ENCODE measurements at regions not wholly inside any gene's neighbourhood (a gene's known extent, or its start where the extent isn't known, plus 50 kb on each side); places are given as distances from the start of the nearest gene placed in this dataset.

- no peaks in the 10 kb centered on the region for H4K20me1 ChIP-seq (ENCODE audit: insufficient read depth, low read length)
These were observed 250.7 kb downstream of the TBC1D4 start for GRCh38 chr13:75231235-75231634.

GRCh38 chr13:75226733-75227435, 255.1 kb downstream of the TBC1D4 start:
- H3K79me2 ChIP-seq (ENCODE audit: low read length): no peaks in the 10 kb centered on the region
- H2AFZ ChIP-seq (ENCODE audit: low read length): no peak overlapping the region
- H3K4me2 ChIP-seq (ENCODE audit: low read depth, low read length): no peak overlapping the region
- no peak overlapping the region for H3K27ac ChIP-seq (ENCODE audit: low read length)
- TF ChIP-seq EZH2 (optimal IDR thresholded peaks at IDR 0.05; ENCODE audit: low read depth, low read length): no peak
- TF ChIP-seq CTCF (IDR thresholded peaks at IDR 0.05; ENCODE audit: low read length): no peak
- no peak for TF ChIP-seq EZH2phosphoT487 (IDR thresholded peaks at IDR 0.05; ENCODE audit: low read length)
- no peaks in the 10 kb centered on the region for H3K9me2 ChIP-seq (replicated peaks; ENCODE audit: insufficient read depth, low read length)
- no peaks in the 10 kb centered on the region for H3F3A ChIP-seq (ENCODE audit: insufficient read depth, low read length)
- no peaks in the 10 kb centered on the region for H3K9me3 ChIP-seq (replicated peaks; ENCODE audit: insufficient read depth, low read length)
- no peaks in the 10 kb centered on the region for H3K4me1 ChIP-seq (ENCODE audit: low read length)
- H3K36me3 ChIP-seq (replicated peaks; ENCODE audit: insufficient read depth, low read length): no peaks in the 10 kb centered on the region
- H3K9ac ChIP-seq (ENCODE audit: low read length): no peak overlapping the region
- no peak overlapping the region for H3K4me3 ChIP-seq (ENCODE audit: low read length)
- H3K27me3 ChIP-seq (replicated peaks; ENCODE audit: insufficient read depth, low read length): no peaks in the 10 kb centered on the region
- no peaks in the 10 kb centered on the region for H4K20me1 ChIP-seq (ENCODE audit: insufficient read depth, low read length)
- no peak for DNase-seq

More at GRCh38 chr13:75231235-75231634, 250.7 kb downstream of the TBC1D4 start:
- no peak for DNase-seq
- Histone ChIP-seq H3K4me3 (ENCODE audit: low read length) (no peak overlapping the region), H3K9me3 (replicated peaks; ENCODE audit: insufficient read depth, low read length) (no peaks in the 10 kb centered on the region), H3K36me3 (replicated peaks; ENCODE audit: insufficient read depth, low read length) (no peaks in the 10 kb centered on the region), H3K4me1 (ENCODE audit: low read length) (no peaks in the 10 kb centered on the region), H3K9me2 (replicated peaks; ENCODE audit: insufficient read depth, low read length) (no peaks in the 10 kb centered on the region), H3K27ac (ENCODE audit: low read length) (no peak overlapping the region), H2AFZ (ENCODE audit: low read length) (no peak overlapping the region), H3F3A (ENCODE audit: insufficient read depth, low read length) (no peaks in the 10 kb centered on the region), H3K79me2 (ENCODE audit: low read length) (no peaks in the 10 kb centered on the region), H3K27me3 (replicated peaks; ENCODE audit: insufficient read depth, low read length) (no peaks in the 10 kb centered on the region), H3K9ac (ENCODE audit: low read length) (no peak overlapping the region), H3K4me2 (ENCODE audit: low read depth, low read length) (no peak overlapping the region)
- TF ChIP-seq EZH2 (optimal IDR thresholded peaks at IDR 0.05; ENCODE audit: low read depth, low read length): no peak
- TF ChIP-seq EZH2phosphoT487 (IDR thresholded peaks at IDR 0.05; ENCODE audit: low read length): no peak
- TF ChIP-seq CTCF (IDR thresholded peaks at IDR 0.05; ENCODE audit: low read length): no peak

GRCh38 chr13:75226092-75226491, 255.9 kb downstream of the TBC1D4 start:
- no peak overlapping the region for H2AFZ ChIP-seq (ENCODE audit: low read length)
- no peak overlapping the region for H3K4me2 ChIP-seq (ENCODE audit: low read depth, low read length)
- H3K36me3 ChIP-seq (replicated peaks; ENCODE audit: insufficient read depth, low read length): no peaks in the 10 kb centered on the region
- H3K4me1 ChIP-seq (ENCODE audit: low read length): no peaks in the 10 kb centered on the region
- no peak overlapping the region for H3K9ac ChIP-seq (ENCODE audit: low read length)
- H3K79me2 ChIP-seq (ENCODE audit: low read length): no peaks in the 10 kb centered on the region
- H4K20me1 ChIP-seq (ENCODE audit: insufficient read depth, low read length): no peaks in the 10 kb centered on the region
- no peak overlapping the region for H3K4me3 ChIP-seq (ENCODE audit: low read length)
- no peak for DNase-seq
- H3K9me2 ChIP-seq (replicated peaks; ENCODE audit: insufficient read depth, low read length): no peaks in the 10 kb centered on the region
- no peak overlapping the region for H3K27ac ChIP-seq (ENCODE audit: low read length)
- no peaks in the 10 kb centered on the region for H3K9me3 ChIP-seq (replicated peaks; ENCODE audit: insufficient read depth, low read length)
- H3F3A ChIP-seq (ENCODE audit: insufficient read depth, low read length): no peaks in the 10 kb centered on the region
- TF ChIP-seq CTCF (IDR thresholded peaks at IDR 0.05; ENCODE audit: low read length) (no peak), EZH2 (optimal IDR thresholded peaks at IDR 0.05; ENCODE audit: low read depth, low read length) (no peak), EZH2phosphoT487 (IDR thresholded peaks at IDR 0.05; ENCODE audit: low read length) (no peak)
- H3K27me3 ChIP-seq (replicated peaks; ENCODE audit: insufficient read depth, low read length): no peaks in the 10 kb centered on the region
